ENCODE measurements at regions not wholly inside any gene's neighbourhood (a gene's known extent, or its start where the extent isn't known, plus 50 kb on each side); places are given as distances from the start of the nearest gene placed in this dataset.

GRCh38 chr7:138247081-138247480 is 170.8 kb downstream of the AKR1D1 start:
- TF ChIP-seq CTCF (IDR thresholded peaks at IDR 0.05) (no peak), POLR2A (IDR thresholded peaks at IDR 0.05) (no peak)
